GM12878 (cell line): ENCODE measurements at regions not wholly inside any gene's neighbourhood (a gene's known extent, or its start where the extent isn't known, plus 50 kb on each side); places are given as distances from the start of the nearest gene placed in this dataset.

Source experiments
- ATAC-seq: fragments of 200-7000 bp; cut with Tn5 transposase; 3 replicates; pipeline ENCODE4 v1.9.1; 2020; ENCODE audit warnings: mild to moderate bottlenecking, moderate library complexity
- BruUV-seq: library from RNA; stranded (reverse); fragments of 400-500 nt; replicated peaks from 2 replicates; lab custom pipeline; 2021; lab: Mats Ljungman, UMichigan
- CTCF ChIA-PET: fragments of 300-600 bp; sonication (Branson Sonifier 250); formaldehyde crosslinking; extraction: SDS; loops from one replicate; lab custom pipeline; 2021; ENCODE audit warnings: inconsistent platforms; lab: Yijun Ruan, JAX
- POLR2A ChIA-PET: fragments of 350-600 bp; formaldehyde crosslinking; extraction: SDS; loops from one replicate; lab custom pipeline; 2021; ENCODE audit warnings: inconsistent platforms; lab: Charles Lee
- RAD21 ChIA-PET: fragments of 300-600 bp; sonication (Branson Sonifier 250); formaldehyde crosslinking; loops from one replicate; lab custom pipeline; 2023; ENCODE audit warnings: antibody characterized with exemption; ENCODE audit not compliant: unreplicated experiment; lab: Charles Lee
- SMC1A ChIA-PET: fragments of 300-600 bp; sonication (Branson Sonifier 250); formaldehyde crosslinking; loops from one replicate; lab custom pipeline; 2023; ENCODE audit not compliant: unreplicated experiment, uncharacterized antibody; lab: Charles Lee
- DNase-seq: peaks from one replicate; pipeline ENCODE4 v3.0.0-alpha.2; 2011; ENCODE audit warnings: low read depth, low spot score
- FAIRE-seq: peaks from 3 replicates; lab custom pipeline; 2011; peaks lifted over from hg19 to GRCh38; lab: Jason Lieb, UNC
- H2AFZ ChIP-seq: 2 replicates; pipeline ENCODE4 v1.6.0; 2011; ENCODE audit warnings: low read depth, low read length, control low read depth; ENCODE audit not compliant: control insufficient read depth
- H3K27ac ChIP-seq: 2 replicates; pipeline ENCODE4 v1.5.1; 2011; ENCODE audit warnings: control low read depth; ENCODE audit not compliant: control insufficient read depth, insufficient read depth
- H3K27me3 ChIP-seq, 2 experiments: replicated peaks in 1 of 2; 2 replicates each; pipeline versions ENCODE4 v1.6.0 to v1.6.1; 2011; ENCODE audit warnings: low read length in 1 of 2; ENCODE audit not compliant: control insufficient read depth in 2 of 2, insufficient read depth in 2 of 2
- H3K36me3 ChIP-seq, 2 experiments: 2 replicates each; pipeline ENCODE4 v1.5.1; 2011; ENCODE audit warnings: low read length in 1 of 2; ENCODE audit not compliant: control insufficient read depth in 2 of 2, insufficient read depth in 2 of 2
- H3K4me1 ChIP-seq: 2 replicates; pipeline ENCODE4 v1.6.1; 2011; ENCODE audit warnings: mild to moderate bottlenecking, low read length, moderate library complexity, mixed read lengths; ENCODE audit not compliant: control insufficient read depth, insufficient read depth
- H3K4me2 ChIP-seq: 2 replicates; pipeline ENCODE4 v1.6.0; 2011; ENCODE audit warnings: control low read depth; ENCODE audit not compliant: control insufficient read depth, insufficient read depth
- H3K4me3 ChIP-seq: fragments of 200-600 bp; sonication (generic); 2 replicates; pipeline ENCODE4 v1.5.1; 2016
- H3K79me2 ChIP-seq: 2 replicates; pipeline ENCODE4 v1.6.0; 2011; ENCODE audit warnings: low read length; ENCODE audit not compliant: control insufficient read depth, insufficient read depth
- H3K9ac ChIP-seq: 2 replicates; pipeline ENCODE4 v1.8.0; 2011; ENCODE audit warnings: low read length, control low read depth, mixed read lengths; ENCODE audit not compliant: control insufficient read depth, insufficient read depth
- H3K9me3 ChIP-seq: replicated peaks from 3 replicates; pipeline ENCODE4 v1.5.1; 2011; ENCODE audit warnings: mild to moderate bottlenecking, low read length; ENCODE audit not compliant: control insufficient read depth, insufficient read depth
- H4K20me1 ChIP-seq: 2 replicates; pipeline ENCODE4 v1.6.0; 2011; ENCODE audit not compliant: control insufficient read depth, insufficient read depth
- BCL11A ChIP-seq: IDR thresholded peaks from 2 replicates; pipeline ENCODE4 v1.6.1; 2011; ENCODE audit warnings: low read depth, low read length
- EZH2 ChIP-seq: IDR thresholded peaks from 2 replicates; pipeline ENCODE4 v1.6.1; 2012; ENCODE audit warnings: low read depth, mild to moderate bottlenecking, control low read depth, inconsistent platforms, low read length, borderline replicate concordance; ENCODE audit not compliant: control insufficient read depth
- IKZF1 ChIP-seq: fragments of 450-650 bp; conservative IDR thresholded peaks from 2 replicates; pipeline ENCODE4 v1.6.1; 2017; ENCODE audit warnings: antibody characterized with exemption, mild to moderate bottlenecking
- IRF4 ChIP-seq: IDR thresholded peaks from 2 replicates; pipeline ENCODE4 v1.6.1; 2011; ENCODE audit warnings: low read depth, low read length
- KAT2A ChIP-seq: conservative IDR thresholded peaks from 2 replicates; pipeline ENCODE4 v1.6.1; 2011; ENCODE audit warnings: low read depth, low read length; ENCODE audit not compliant: control insufficient read depth
- NKRF ChIP-seq: fragments of 450-650 bp; conservative IDR thresholded peaks from 2 replicates; pipeline ENCODE4 v1.6.1; 2017; ENCODE audit warnings: mild to moderate bottlenecking, moderate library complexity
- SIN3A ChIP-seq: IDR thresholded peaks from 2 replicates; pipeline ENCODE4 v1.6.1; 2012; ENCODE audit warnings: low read depth, low read length, improper control_type of control experiment
- STAT1 ChIP-seq: fragments of 450-650 bp; conservative IDR thresholded peaks from 2 replicates; pipeline ENCODE4 v1.6.1; 2014; ENCODE audit warnings: antibody characterized with exemption, mild to moderate bottlenecking
- TARDBP ChIP-seq: IDR thresholded peaks from 2 replicates; pipeline ENCODE4 v1.6.1; 2016; ENCODE audit warnings: borderline replicate concordance
- ZBTB11 ChIP-seq: fragments of 450-650 bp; formaldehyde crosslinking; IDR thresholded peaks from 2 replicates; pipeline ENCODE4 v1.5.0; 2022; ENCODE audit warnings: mild to moderate bottlenecking, missing genetic modification characterization
- WGBS: methylation state at CpG from one replicate; pipeline ENCODE4 v1.1.6; 2016; ENCODE audit warnings: low lambda C conversion rate; ENCODE audit not compliant: insufficient replicate concordance, insufficient coverage; ENCODE audit errors: missing lambda C conversion rate; 5-methylcytosine and 5-hydroxymethylcytosine counted together
- in situ Hi-C: fragments of 300-500 bp; cut with MboI; formaldehyde crosslinking; loops from 9 replicates; pipeline ENCODE4 v1.14.3; 2018; ENCODE audit warnings: mixed read lengths
- intact Hi-C: fragments of 100-400 bp; cut with micrococcal nuclease; formaldehyde crosslinking; loops from one replicate; pipeline ENCODE4 v1.14.2; 2022; ENCODE audit not compliant: unreplicated experiment
- TF ChIP-seq, protein P1 (sequence below): IDR thresholded peaks from 2 replicates; pipeline ENCODE4 v1.6.1; 2012; ENCODE audit warnings: improper control_type of control experiment, low read depth, low read length; ENCODE audit not compliant: insufficient replicate concordance
- TF ChIP-seq, protein P2 (sequence below): fragments of 450-650 bp; IDR thresholded peaks from 2 replicates; pipeline ENCODE4 v1.6.1; 2017; ENCODE audit warnings: mild to moderate bottlenecking, low read depth, inconsistent platforms; ENCODE audit not compliant: poor library complexity, severe bottlenecking

- Histone ChIP-seq H3K27ac (no peak overlapping the region), H3K79me2 (no peaks in the 10 kb centered on the region), H3K4me1 (no peaks in the 10 kb centered on the region), H3K4me3 (no peak overlapping the region), H3K9me3 (no peaks in the 10 kb centered on the region), H3K4me2 (no peak overlapping the region), H3K27me3 (no peaks in the 10 kb centered on the region), H4K20me1 (no peaks in the 10 kb centered on the region), H2AFZ (no peak overlapping the region), H3K36me3 (no peaks in the 10 kb centered on the region), H3K9ac (no peak overlapping the region)
- peak; percentile 74 for ATAC-seq
- no peak for DNase-seq
- SMC1A ChIA-PET, result no interaction called here
- FAIRE-seq, result no peak
- CTCF ChIA-PET, result interaction anchor here (0.6 kb wide), 1 partner anchor 341 kb away, joined by 3 read pairs; no protein-coding TSS in a partner anchor
- intact Hi-C loops (no loop called here), in situ Hi-C loops (no loop called here)
- POLR2A ChIA-PET, result no interaction called here
- RAD21 ChIA-PET, result no interaction called here
- WGBS, result 3% methylated on average over 5 of the region's 5 CpGs
- BruUV-seq, result no TSS peak
- TF ChIP-seq SIN3A (no peak), BCL11A (no peak), EZH2 (no peak), ZBTB11 (CRISPR knock-in tag) (no peak), KAT2A (no peak), IRF4 (no peak), STAT1 (no peak), TARDBP (no peak), NKRF (no peak), IKZF1 (peak; percentile 71)
- TF ChIP-seq, protein P1, sequence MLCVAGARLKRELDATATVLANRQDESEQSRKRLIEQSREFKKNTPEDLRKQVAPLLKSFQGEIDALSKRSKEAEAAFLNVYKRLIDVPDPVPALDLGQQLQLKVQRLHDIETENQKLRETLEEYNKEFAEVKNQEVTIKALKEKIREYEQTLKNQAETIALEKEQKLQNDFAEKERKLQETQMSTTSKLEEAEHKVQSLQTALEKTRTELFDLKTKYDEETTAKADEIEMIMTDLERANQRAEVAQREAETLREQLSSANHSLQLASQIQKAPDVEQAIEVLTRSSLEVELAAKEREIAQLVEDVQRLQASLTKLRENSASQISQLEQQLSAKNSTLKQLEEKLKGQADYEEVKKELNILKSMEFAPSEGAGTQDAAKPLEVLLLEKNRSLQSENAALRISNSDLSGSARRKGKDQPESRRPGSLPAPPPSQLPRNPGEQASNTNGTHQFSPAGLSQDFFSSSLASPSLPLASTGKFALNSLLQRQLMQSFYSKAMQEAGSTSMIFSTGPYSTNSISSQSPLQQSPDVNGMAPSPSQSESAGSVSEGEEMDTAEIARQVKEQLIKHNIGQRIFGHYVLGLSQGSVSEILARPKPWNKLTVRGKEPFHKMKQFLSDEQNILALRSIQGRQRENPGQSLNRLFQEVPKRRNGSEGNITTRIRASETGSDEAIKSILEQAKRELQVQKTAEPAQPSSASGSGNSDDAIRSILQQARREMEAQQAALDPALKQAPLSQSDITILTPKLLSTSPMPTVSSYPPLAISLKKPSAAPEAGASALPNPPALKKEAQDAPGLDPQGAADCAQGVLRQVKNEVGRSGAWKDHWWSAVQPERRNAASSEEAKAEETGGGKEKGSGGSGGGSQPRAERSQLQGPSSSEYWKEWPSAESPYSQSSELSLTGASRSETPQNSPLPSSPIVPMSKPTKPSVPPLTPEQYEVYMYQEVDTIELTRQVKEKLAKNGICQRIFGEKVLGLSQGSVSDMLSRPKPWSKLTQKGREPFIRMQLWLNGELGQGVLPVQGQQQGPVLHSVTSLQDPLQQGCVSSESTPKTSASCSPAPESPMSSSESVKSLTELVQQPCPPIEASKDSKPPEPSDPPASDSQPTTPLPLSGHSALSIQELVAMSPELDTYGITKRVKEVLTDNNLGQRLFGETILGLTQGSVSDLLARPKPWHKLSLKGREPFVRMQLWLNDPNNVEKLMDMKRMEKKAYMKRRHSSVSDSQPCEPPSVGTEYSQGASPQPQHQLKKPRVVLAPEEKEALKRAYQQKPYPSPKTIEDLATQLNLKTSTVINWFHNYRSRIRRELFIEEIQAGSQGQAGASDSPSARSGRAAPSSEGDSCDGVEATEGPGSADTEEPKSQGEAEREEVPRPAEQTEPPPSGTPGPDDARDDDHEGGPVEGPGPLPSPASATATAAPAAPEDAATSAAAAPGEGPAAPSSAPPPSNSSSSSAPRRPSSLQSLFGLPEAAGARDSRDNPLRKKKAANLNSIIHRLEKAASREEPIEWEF, result no peak
- TF ChIP-seq, protein P2, sequence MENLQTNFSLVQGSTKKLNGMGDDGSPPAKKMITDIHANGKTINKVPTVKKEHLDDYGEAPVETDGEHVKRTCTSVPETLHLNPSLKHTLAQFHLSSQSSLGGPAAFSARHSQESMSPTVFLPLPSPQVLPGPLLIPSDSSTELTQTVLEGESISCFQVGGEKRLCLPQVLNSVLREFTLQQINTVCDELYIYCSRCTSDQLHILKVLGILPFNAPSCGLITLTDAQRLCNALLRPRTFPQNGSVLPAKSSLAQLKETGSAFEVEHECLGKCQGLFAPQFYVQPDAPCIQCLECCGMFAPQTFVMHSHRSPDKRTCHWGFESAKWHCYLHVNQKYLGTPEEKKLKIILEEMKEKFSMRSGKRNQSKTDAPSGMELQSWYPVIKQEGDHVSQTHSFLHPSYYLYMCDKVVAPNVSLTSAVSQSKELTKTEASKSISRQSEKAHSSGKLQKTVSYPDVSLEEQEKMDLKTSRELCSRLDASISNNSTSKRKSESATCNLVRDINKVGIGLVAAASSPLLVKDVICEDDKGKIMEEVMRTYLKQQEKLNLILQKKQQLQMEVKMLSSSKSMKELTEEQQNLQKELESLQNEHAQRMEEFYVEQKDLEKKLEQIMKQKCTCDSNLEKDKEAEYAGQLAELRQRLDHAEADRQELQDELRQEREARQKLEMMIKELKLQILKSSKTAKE, result no peak
These were observed 1400.9 kb upstream of the FLRT2 start for GRCh38 chr14:84129007-84129406.
